GM23338 (cell line): ENCODE measurements at regions not wholly inside any gene's neighbourhood (a gene's known extent, or its start where the extent isn't known, plus 50 kb on each side); places are given as distances from the start of the nearest gene placed in this dataset.

Experiments used
- ATAC-seq: fragments of 200-7000 bp; cut with Tn5 transposase; 3 replicates; pipeline ENCODE4 v1.9.1; 2020
- DNase-seq: peaks from one replicate; pipeline ENCODE4 v3.0.0-alpha.2; 2015; ENCODE audit warnings: low spot score
- H2AFZ ChIP-seq: fragments of 200-600 bp; sonication (generic); 2 replicates; pipeline ENCODE4 v1.8.0; 2016; ENCODE audit warnings: antibody characterized with exemption, mild to moderate bottlenecking, moderate library complexity
- H3F3A ChIP-seq: fragments of 200-600 bp; sonication (generic); replicated peaks from 2 replicates; pipeline ENCODE4 v1.8.0; 2017; ENCODE audit warnings: antibody characterized with exemption, mixed run types, low read depth
- H3K27ac ChIP-seq: fragments of 200-600 bp; sonication (generic); 2 replicates; pipeline ENCODE4 v1.6.1; 2016; ENCODE audit warnings: low read depth
- H3K27me3 ChIP-seq: fragments of 200-600 bp; sonication (generic); 2 replicates; pipeline ENCODE4 v1.8.0; 2016; ENCODE audit warnings: mild to moderate bottlenecking, mixed run types, moderate library complexity; ENCODE audit not compliant: insufficient read depth
- H3K36me3 ChIP-seq: fragments of 200-600 bp; sonication (generic); 2 replicates; pipeline ENCODE4 v1.8.0; 2016; ENCODE audit warnings: mild to moderate bottlenecking; ENCODE audit not compliant: insufficient read depth
- H3K4me1 ChIP-seq: fragments of 200-600 bp; sonication (generic); 2 replicates; pipeline ENCODE4 v1.8.0; 2016; ENCODE audit warnings: mild to moderate bottlenecking, moderate library complexity; ENCODE audit not compliant: insufficient read depth
- H3K4me2 ChIP-seq: fragments of 200-600 bp; sonication (generic); 2 replicates; pipeline ENCODE4 v1.7.1; 2017; ENCODE audit warnings: mixed run types
- H3K4me3 ChIP-seq: fragments of 200-600 bp; sonication (generic); 2 replicates; pipeline ENCODE4 v1.6.1; 2016; ENCODE audit warnings: mixed run types
- H3K79me2 ChIP-seq: fragments of 200-600 bp; sonication (generic); replicated peaks from 2 replicates; pipeline ENCODE4 v1.8.0; 2017; ENCODE audit warnings: mild to moderate bottlenecking; ENCODE audit not compliant: insufficient read depth
- H3K9me2 ChIP-seq: fragments of 200-600 bp; sonication (generic); 2 replicates; pipeline ENCODE4 v1.8.0; 2017; ENCODE audit not compliant: insufficient read depth
- H4K20me1 ChIP-seq: fragments of 200-600 bp; sonication (generic); replicated peaks from 2 replicates; pipeline ENCODE4 v1.8.0; 2017; ENCODE audit warnings: mild to moderate bottlenecking; ENCODE audit not compliant: insufficient read depth
- H3K27ac Mint-ChIP-seq: 2 replicates; pipeline ENCODE4 v1.8.0; 2020; ENCODE audit warnings: inconsistent platforms, mild to moderate bottlenecking, moderate library complexity, mixed read lengths
- H3K27me3 Mint-ChIP-seq: 3 replicates; pipeline ENCODE4 v1.8.0; 2022; ENCODE audit warnings: low read depth, mild to moderate bottlenecking, moderate library complexity, mixed read lengths, inconsistent platforms; ENCODE audit not compliant: insufficient read depth, poor library complexity
- H3K36me3 Mint-ChIP-seq: 3 replicates; pipeline ENCODE4 v1.8.0; 2021; ENCODE audit warnings: low read depth, mild to moderate bottlenecking, inconsistent platforms, moderate library complexity, mixed read lengths
- H3K4me1 Mint-ChIP-seq: 3 replicates; pipeline ENCODE4 v1.8.0; 2020; ENCODE audit warnings: mild to moderate bottlenecking, inconsistent platforms, mixed read lengths
- H3K4me3 Mint-ChIP-seq: 3 replicates; pipeline ENCODE4 v1.8.0; 2021; ENCODE audit warnings: moderate library complexity, mild to moderate bottlenecking, inconsistent platforms, mixed read lengths
- H3K9me3 Mint-ChIP-seq: 3 replicates; pipeline ENCODE4 v1.8.0; 2020; ENCODE audit warnings: moderate library complexity, mild to moderate bottlenecking, inconsistent platforms, mixed read lengths
- CREB1 ChIP-seq: fragments of 250-450 bp; sonication (Bioruptor Pico); IDR thresholded peaks from 2 replicates; pipeline ENCODE4 v1.5.0; 2020; ENCODE audit warnings: low read depth, mild to moderate bottlenecking, moderate library complexity
- ETS1 ChIP-seq: IDR thresholded peaks from 2 replicates; pipeline ENCODE4 v1.6.1; 2016; ENCODE audit warnings: antibody characterized with exemption
- EZH2 ChIP-seq: fragments of 200-600 bp; sonication (generic); IDR thresholded peaks from one replicate; pipeline ENCODE4 v1.8.0; 2017; ENCODE audit warnings: antibody characterized with exemption, mild to moderate bottlenecking, low read depth; ENCODE audit not compliant: unreplicated experiment
- EZH2phosphoT487 ChIP-seq: fragments of 200-600 bp; sonication (generic); IDR thresholded peaks from one replicate; pipeline ENCODE4 v1.8.1; 2018; ENCODE audit warnings: antibody characterized with exemption; ENCODE audit not compliant: unreplicated experiment
- JUNB ChIP-seq: IDR thresholded peaks from one replicate; pipeline ENCODE4 v1.6.1; 2016; ENCODE audit warnings: antibody characterized with exemption; ENCODE audit not compliant: unreplicated experiment
- NANOG ChIP-seq: IDR thresholded peaks from 2 replicates; pipeline ENCODE4 v1.6.1; 2016; ENCODE audit warnings: antibody characterized with exemption, borderline replicate concordance
- POLR2AphosphoS5 ChIP-seq: IDR thresholded peaks from 2 replicates; pipeline ENCODE4 v1.6.1; 2016; ENCODE audit warnings: antibody characterized with exemption, low read depth
- REST ChIP-seq: IDR thresholded peaks from one replicate; pipeline ENCODE4 v1.6.1; 2018; ENCODE audit warnings: antibody characterized with exemption; ENCODE audit not compliant: unreplicated experiment
- STAT1 ChIP-seq: IDR thresholded peaks from one replicate; pipeline ENCODE4 v1.6.1; 2016; ENCODE audit warnings: antibody characterized with exemption; ENCODE audit not compliant: unreplicated experiment
- ZNF114 ChIP-seq: fragments of 250-450 bp; sonication (Bioruptor Pico); IDR thresholded peaks from 2 replicates; pipeline ENCODE4 v1.5.0; 2020; ENCODE audit warnings: mild to moderate bottlenecking, moderate library complexity
- ZNF331 ChIP-seq: fragments of 250-450 bp; sonication (Bioruptor Pico); IDR thresholded peaks from 2 replicates; pipeline ENCODE4 v1.5.0; 2020; ENCODE audit warnings: low read depth, mild to moderate bottlenecking, moderate library complexity
- ZNF462 ChIP-seq: fragments of 250-450 bp; sonication (Bioruptor Pico); IDR thresholded peaks from 2 replicates; pipeline ENCODE4 v1.5.0; 2020; ENCODE audit warnings: mild to moderate bottlenecking, moderate library complexity
- TF ChIP-seq, protein P1 (sequence below), 2 experiments: fragments of 200-600 bp in 1 of 2; sonication (generic) in 1 of 2; conservative IDR thresholded peaks; 2 replicates each; pipeline versions ENCODE4 v1.5.1 to v1.6.1; 2016 to 2017; ENCODE audit warnings: antibody characterized with exemption in 2 of 2, low read depth in 2 of 2, mild to moderate bottlenecking in 2 of 2, moderate library complexity in 1 of 2

DNA sequence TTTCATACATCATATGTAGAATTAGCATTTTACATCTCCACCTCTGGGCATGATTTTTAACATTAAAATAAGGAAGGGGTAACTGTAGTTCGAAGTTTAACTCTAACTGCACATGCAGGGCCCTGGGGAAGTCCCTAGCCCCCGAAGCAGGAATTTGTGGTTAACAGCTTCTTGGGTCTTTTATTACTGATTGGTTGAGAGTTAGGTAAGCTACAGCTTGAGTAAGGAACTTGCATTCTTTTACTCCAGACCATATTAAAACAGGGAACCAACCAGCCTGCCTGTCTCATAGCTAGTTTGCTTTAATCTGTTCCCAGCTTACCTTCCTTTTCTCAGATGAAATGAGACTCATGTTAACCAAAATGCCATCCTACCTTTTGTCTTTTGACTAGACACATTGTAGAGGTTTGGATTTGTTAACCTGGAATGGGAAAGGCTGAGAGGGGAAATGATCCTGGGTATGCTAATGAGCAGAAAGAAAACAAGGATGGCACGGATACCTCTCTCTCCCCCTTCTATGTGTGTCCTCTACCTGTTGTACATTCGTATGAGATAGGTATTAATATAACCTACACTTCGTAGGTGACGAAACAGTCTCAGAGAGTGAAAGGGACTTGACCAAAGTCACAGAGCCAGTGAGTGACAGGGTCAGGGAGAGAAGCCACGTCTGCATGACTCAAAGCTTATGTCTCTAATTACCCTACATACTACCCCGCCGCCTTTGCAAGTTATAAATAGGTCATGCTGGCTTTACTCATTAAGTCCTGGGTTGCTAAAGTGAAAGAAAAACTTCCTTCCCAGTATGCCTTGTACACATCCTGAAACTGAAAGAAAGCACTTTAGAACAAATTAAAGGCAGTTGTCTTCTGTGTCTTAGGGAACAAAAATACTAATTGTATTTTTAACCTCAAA, 119.5 kb upstream of the AFF2 start:
- Histone ChIP-seq H3K4me3 (no peak overlapping the region), H3K4me1 (peaks cover 6% of the 10 kb centered on the region; the same call in 1 of the 2 replicates), H3F3A (no peaks in the 10 kb centered on the region), H3K27ac (no peak overlapping the region), H3K9me2 (no peaks in the 10 kb centered on the region), H2AFZ (no peak overlapping the region), H3K36me3 (no peaks in the 10 kb centered on the region), H4K20me1 (no peaks in the 10 kb centered on the region), H3K4me2 (no peak overlapping the region), H3K27me3 (no peaks in the 10 kb centered on the region), H3K79me2 (no peaks in the 10 kb centered on the region)
- no peak overlapping the region for H3K4me3 Mint-ChIP-seq
- no peak for DNase-seq
- no peaks in the 10 kb centered on the region for H3K27me3 Mint-ChIP-seq
- peaks cover 4% of the 10 kb centered on the region; the same call in 2 of the 3 replicates for H3K9me3 Mint-ChIP-seq
- ATAC-seq: no peak
- H3K27ac Mint-ChIP-seq: no peak overlapping the region
- TF ChIP-seq, protein P1, sequence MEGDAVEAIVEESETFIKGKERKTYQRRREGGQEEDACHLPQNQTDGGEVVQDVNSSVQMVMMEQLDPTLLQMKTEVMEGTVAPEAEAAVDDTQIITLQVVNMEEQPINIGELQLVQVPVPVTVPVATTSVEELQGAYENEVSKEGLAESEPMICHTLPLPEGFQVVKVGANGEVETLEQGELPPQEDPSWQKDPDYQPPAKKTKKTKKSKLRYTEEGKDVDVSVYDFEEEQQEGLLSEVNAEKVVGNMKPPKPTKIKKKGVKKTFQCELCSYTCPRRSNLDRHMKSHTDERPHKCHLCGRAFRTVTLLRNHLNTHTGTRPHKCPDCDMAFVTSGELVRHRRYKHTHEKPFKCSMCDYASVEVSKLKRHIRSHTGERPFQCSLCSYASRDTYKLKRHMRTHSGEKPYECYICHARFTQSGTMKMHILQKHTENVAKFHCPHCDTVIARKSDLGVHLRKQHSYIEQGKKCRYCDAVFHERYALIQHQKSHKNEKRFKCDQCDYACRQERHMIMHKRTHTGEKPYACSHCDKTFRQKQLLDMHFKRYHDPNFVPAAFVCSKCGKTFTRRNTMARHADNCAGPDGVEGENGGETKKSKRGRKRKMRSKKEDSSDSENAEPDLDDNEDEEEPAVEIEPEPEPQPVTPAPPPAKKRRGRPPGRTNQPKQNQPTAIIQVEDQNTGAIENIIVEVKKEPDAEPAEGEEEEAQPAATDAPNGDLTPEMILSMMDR (conservative IDR thresholded peaks at IDR 0.05; ENCODE audit: low read depth in 2 of 2): no peak
- TF ChIP-seq POLR2AphosphoS5: no peak
- TF ChIP-seq REST: no peak
- no peak for TF ChIP-seq NANOG
- no peak for TF ChIP-seq ZNF462 (CRISPR knock-in tag)
- TF ChIP-seq ZNF331 (CRISPR knock-in tag): no peak
- TF ChIP-seq JUNB: no peak
- no peak for TF ChIP-seq EZH2
- TF ChIP-seq CREB1 (CRISPR knock-in tag): no peak
- no peak for TF ChIP-seq EZH2phosphoT487
- no peak for TF ChIP-seq ZNF114 (CRISPR knock-in tag)
- no peak for TF ChIP-seq STAT1
- TF ChIP-seq ETS1: no peak
- no peaks in the 10 kb centered on the region for H3K36me3 Mint-ChIP-seq
- peaks cover 26% of the 10 kb centered on the region for H3K4me1 Mint-ChIP-seq
